ENCODE measurements at regions not wholly inside any gene's neighbourhood (a gene's known extent, or its start where the extent isn't known, plus 50 kb on each side); places are given as distances from the start of the nearest gene placed in this dataset.

- CTCF ChIA-PET, result no interaction called here
- Mint-ChIP-seq H3K9me3 (peaks cover 12% of the 10 kb centered on the region), H3K27me3 (ENCODE audit: low read depth) (peaks cover 73% of the 10 kb centered on the region), H3K4me1 (ENCODE audit: low read depth) (peaks cover 3% of the 10 kb centered on the region), H3K36me3 (ENCODE audit: low read depth) (no peaks in the 10 kb centered on the region), H3K4me3 (no peak overlapping the region), H3K27ac (no peak overlapping the region)
- DNase-seq, result no peak
- intact Hi-C loops (cut with micrococcal nuclease), result no loop called here
These were observed 72.5 kb downstream of the FOXD2 start for GRCh38 chr1:47510282-47510811.

DNA sequence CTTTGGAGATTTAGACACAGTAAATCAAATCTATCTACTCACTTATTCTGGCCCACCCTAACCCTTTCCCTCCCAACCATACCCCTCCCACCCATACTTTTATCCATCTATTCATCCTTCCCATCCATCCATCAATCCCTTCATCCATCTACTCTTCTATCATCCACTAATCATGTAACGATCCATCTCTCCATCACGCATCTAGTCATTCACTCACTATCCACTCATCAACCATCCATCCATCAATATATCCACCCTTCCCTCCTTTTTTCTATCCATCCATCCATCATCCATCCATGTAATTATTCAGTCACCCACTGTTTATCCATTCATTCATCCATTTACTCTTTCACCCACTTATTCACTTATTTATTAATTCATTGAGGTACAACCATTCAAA lies 74.0 kb downstream of the FOXD2 start:
- H3K27ac Mint-ChIP-seq, result no peak overlapping the region
- DNase-seq, result no peak
- H3K27me3 Mint-ChIP-seq (ENCODE audit: low read depth), result peaks cover 65% of the 10 kb centered on the region
- H3K9me3 Mint-ChIP-seq, result peaks cover 12% of the 10 kb centered on the region
- intact Hi-C loops (cut with micrococcal nuclease), result no loop called here
- no peaks in the 10 kb centered on the region for H3K36me3 Mint-ChIP-seq (ENCODE audit: low read depth)
- CTCF ChIA-PET, result no interaction called here
- no peak overlapping the region for H3K4me3 Mint-ChIP-seq
- peaks cover 3% of the 10 kb centered on the region for H3K4me1 Mint-ChIP-seq (ENCODE audit: low read depth)

DNA sequence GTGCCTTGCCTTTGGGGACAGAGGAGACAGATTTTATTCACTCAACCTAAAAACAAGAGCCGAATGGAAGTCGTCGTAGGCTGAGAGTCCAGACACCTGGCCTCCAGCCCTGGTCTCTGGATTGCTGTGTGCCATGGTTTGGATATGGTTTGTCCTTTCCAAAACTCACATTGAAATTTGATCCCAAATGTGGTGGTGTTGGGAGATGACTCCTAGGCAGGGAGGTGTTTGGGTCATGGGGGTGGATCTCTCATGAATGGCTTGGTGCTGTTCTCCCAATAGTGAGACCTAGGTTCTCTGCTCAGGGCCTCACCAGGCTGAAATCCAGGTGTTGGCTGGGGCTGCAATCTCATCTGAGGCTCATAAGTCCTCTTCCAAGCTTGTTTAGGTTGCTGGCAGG lies 75.5 kb downstream of the FOXD2 start:
- no peak for DNase-seq
- Mint-ChIP-seq H3K27ac (no peak overlapping the region), H3K36me3 (ENCODE audit: low read depth) (no peaks in the 10 kb centered on the region), H3K4me3 (no peak overlapping the region), H3K27me3 (ENCODE audit: low read depth) (peaks cover 63% of the 10 kb centered on the region), H3K9me3 (peaks cover 12% of the 10 kb centered on the region), H3K4me1 (ENCODE audit: low read depth) (peaks cover 3% of the 10 kb centered on the region)
- intact Hi-C loops (cut with micrococcal nuclease), result no loop called here
- CTCF ChIA-PET, result no interaction called here

DNA sequence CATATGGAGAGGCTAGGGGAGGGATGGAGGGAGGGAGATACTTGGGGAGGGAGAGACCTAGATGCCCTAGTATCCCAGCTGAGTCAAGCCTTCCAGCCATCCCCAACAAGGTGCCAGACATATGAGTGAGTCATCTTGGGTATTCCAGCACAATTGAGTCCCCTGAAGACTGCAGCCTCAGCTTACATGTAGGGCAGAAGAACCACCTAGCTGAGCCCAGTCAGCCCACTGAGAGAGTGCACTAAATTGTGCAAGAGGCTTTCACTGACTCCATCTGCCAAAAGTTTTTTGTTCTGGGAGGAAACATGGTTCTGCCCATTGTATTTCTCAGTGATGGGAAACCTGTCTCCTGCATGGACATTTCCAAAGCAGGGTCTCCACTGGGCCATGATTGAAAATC lies 76.4 kb downstream of the FOXD2 start:
- CTCF ChIA-PET, result no interaction called here
- no peak overlapping the region for H3K4me3 Mint-ChIP-seq
- H3K4me1 Mint-ChIP-seq (ENCODE audit: low read depth), result no peaks in the 10 kb centered on the region
- H3K9me3 Mint-ChIP-seq, result peaks cover 12% of the 10 kb centered on the region
- H3K36me3 Mint-ChIP-seq (ENCODE audit: low read depth), result no peaks in the 10 kb centered on the region
- intact Hi-C loops (cut with micrococcal nuclease), result no loop called here
- DNase-seq, result no peak
- peaks cover 58% of the 10 kb centered on the region for H3K27me3 Mint-ChIP-seq (ENCODE audit: low read depth)
- H3K27ac Mint-ChIP-seq, result no peak overlapping the region

GRCh38 chr1:47515164-47515789 lies 77.4 kb downstream of the FOXD2 start:
- Mint-ChIP-seq H3K27me3 (ENCODE audit: low read depth) (peaks cover 47% of the 10 kb centered on the region), H3K27ac (no peak overlapping the region), H3K36me3 (ENCODE audit: low read depth) (no peaks in the 10 kb centered on the region), H3K9me3 (peaks cover 12% of the 10 kb centered on the region), H3K4me3 (no peak overlapping the region), H3K4me1 (ENCODE audit: low read depth) (no peaks in the 10 kb centered on the region)
- intact Hi-C loops (cut with micrococcal nuclease), result no loop called here
- CTCF ChIA-PET, result no interaction called here
- no peak for DNase-seq

- no peak overlapping the region for H3K27ac Mint-ChIP-seq
- peaks cover 12% of the 10 kb centered on the region for H3K9me3 Mint-ChIP-seq
- no peaks in the 10 kb centered on the region for H3K4me1 Mint-ChIP-seq (ENCODE audit: low read depth)
- intact Hi-C loops (cut with micrococcal nuclease), result no loop called here
- CTCF ChIA-PET, result interaction anchor here (0.6 to 2.4 kb wide), 5 partner anchors 12 to 237 kb away, joined by 3 to 12 read pairs (median 4); no protein-coding TSS in a partner anchor
- no peak overlapping the region for H3K4me3 Mint-ChIP-seq
- no peak for DNase-seq
- no peaks in the 10 kb centered on the region for H3K36me3 Mint-ChIP-seq (ENCODE audit: low read depth)
- peaks cover 39% of the 10 kb centered on the region for H3K27me3 Mint-ChIP-seq (ENCODE audit: low read depth)
These were observed 80.1 kb downstream of the FOXD2 start for GRCh38 chr1:47517946-47518345.

DNA sequence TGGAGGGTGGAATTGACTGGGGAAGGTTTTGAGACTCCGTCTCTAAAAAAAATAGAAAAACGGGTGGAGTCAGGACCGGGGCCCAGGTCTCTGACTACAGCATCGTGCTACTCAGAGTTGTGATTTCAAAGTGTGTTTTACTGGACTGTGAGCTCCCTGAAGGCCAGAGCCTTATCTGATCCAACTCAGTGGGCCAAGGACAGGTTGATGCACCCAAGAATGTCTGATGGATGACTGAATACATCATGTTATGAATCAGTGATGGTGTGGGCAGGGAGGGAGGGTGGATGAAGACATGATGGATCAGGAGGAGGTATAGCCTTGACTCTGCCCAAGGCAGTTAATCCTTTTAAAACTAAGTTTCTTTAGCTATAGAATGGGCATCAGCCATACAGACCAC lies 81.6 kb downstream of the FOXD2 start:
- DNase-seq, result no peak
- CTCF ChIA-PET, result no interaction called here
- Mint-ChIP-seq H3K27me3 (ENCODE audit: low read depth) (peaks cover 38% of the 10 kb centered on the region), H3K4me3 (no peak overlapping the region), H3K9me3 (peaks cover 2% of the 10 kb centered on the region), H3K27ac (no peak overlapping the region), H3K4me1 (ENCODE audit: low read depth) (no peaks in the 10 kb centered on the region), H3K36me3 (ENCODE audit: low read depth) (no peaks in the 10 kb centered on the region)
- intact Hi-C loops (cut with micrococcal nuclease), result no loop called here

DNA sequence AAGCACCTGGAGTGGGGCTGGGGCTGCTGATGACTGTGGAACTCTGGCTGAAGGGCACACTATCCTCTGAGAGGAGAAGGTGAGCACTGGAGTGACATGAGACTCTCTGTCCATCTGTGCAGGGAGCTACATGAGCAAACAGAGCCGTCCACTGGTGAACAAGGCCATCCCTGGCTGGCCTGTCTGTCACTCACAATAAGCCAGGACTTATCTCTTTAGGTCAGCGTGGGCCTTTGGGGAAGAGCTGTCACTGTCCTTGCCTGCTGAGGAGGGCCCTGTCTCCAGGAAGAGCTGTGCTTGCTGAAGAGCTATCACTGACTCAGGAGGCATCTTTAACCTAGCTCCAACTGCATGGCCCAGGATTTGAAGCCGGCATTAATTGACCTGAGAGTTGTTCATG lies 82.1 kb downstream of the FOXD2 start:
- Mint-ChIP-seq H3K4me1 (ENCODE audit: low read depth) (no peaks in the 10 kb centered on the region), H3K27ac (no peak overlapping the region), H3K4me3 (no peak overlapping the region), H3K27me3 (ENCODE audit: low read depth) (peaks cover 39% of the 10 kb centered on the region), H3K9me3 (no peaks in the 10 kb centered on the region), H3K36me3 (ENCODE audit: low read depth) (no peaks in the 10 kb centered on the region)
- CTCF ChIA-PET, result no interaction called here
- intact Hi-C loops (cut with micrococcal nuclease), result no loop called here
- no peak for DNase-seq

GRCh38 chr1:47521034-47521881 lies 83.4 kb downstream of the FOXD2 start:
- no peak overlapping the region for H3K4me3 Mint-ChIP-seq
- H3K27ac Mint-ChIP-seq, result no peak overlapping the region
- CTCF ChIA-PET, result no interaction called here
- DNase-seq, result no peak
- intact Hi-C loops (cut with micrococcal nuclease), result no loop called here
- H3K9me3 Mint-ChIP-seq, result no peaks in the 10 kb centered on the region
- H3K27me3 Mint-ChIP-seq (ENCODE audit: low read depth), result peaks cover 42% of the 10 kb centered on the region
- no peaks in the 10 kb centered on the region for H3K36me3 Mint-ChIP-seq (ENCODE audit: low read depth)
- H3K4me1 Mint-ChIP-seq (ENCODE audit: low read depth), result no peaks in the 10 kb centered on the region

DNA sequence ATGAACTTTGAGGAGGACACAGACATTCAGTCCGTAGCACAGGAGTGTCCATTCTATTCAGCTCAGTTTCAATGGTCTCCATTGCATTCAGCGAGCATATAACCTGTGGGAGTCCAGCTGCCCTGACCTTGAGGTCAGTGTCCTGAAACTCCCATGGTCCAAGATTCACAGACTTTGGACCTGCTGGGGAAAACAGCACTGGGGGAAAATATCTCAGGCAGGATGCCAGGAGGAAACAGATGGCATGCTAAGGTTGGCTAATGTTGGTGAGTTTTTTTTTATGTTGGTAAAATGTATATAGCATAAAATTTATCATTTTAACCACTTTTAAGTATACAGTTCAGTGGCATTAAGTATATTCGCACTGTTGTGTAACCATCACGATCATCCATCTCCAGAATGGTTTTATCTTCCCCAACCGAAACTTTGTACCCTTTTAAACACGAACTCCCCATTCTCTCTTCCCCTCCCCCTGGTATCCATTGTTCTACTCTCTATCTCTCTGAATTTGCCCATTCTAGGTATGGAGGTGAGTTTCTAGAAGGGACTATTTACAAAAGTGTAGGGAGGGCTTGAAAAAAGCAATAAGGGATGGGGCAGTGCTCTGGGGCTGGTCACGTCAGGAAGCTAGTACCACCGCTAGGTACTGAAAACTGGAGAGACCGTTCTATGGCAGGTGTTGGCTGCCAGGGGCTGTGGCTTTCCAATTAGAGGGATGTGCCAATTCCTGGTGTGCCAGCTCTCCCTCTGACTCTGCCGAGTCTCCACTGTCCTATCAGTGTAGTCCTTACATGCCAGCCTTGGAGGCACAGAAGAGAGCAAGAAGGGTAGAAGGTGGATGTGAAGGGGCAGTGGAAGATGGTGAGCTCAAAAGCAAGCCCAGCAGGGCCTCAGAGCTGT lies 85.3 kb downstream of the FOXD2 start:
- Mint-ChIP-seq H3K4me3 (no peak overlapping the region), H3K27ac (no peak overlapping the region), H3K27me3 (ENCODE audit: low read depth) (peaks cover 49% of the 10 kb centered on the region), H3K9me3 (peaks cover 2% of the 10 kb centered on the region), H3K36me3 (ENCODE audit: low read depth) (no peaks in the 10 kb centered on the region), H3K4me1 (ENCODE audit: low read depth) (no peaks in the 10 kb centered on the region)
- intact Hi-C loops (cut with micrococcal nuclease), result no loop called here
- DNase-seq, result no peak
- CTCF ChIA-PET, result no interaction called here

DNA sequence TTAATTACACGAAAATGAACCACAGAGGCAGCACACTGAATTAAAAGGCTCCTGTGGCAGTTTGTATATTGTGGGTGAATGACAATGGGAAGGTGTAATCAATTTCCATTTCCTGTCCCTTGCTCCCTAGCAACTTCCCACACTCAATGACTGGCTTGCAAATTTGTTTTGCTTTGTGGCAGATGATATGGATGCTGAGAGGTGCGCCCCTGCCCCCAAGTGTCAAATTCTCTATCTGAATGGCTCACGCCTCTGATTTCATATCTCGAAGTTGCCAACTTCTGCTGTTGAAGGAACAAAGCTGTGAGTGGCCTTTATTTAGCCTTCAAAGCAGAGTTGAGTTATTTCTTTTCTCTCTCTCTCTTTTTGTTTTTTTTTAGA lies 86.0 kb downstream of the FOXD2 start:
- no peak overlapping the region for H3K4me3 Mint-ChIP-seq
- H3K9me3 Mint-ChIP-seq, result peaks cover 4% of the 10 kb centered on the region
- CTCF ChIA-PET, result interaction anchor here (1.6 kb wide), 1 partner anchor 86 kb away, joined by 4 read pairs; no protein-coding TSS in a partner anchor
- H3K27ac Mint-ChIP-seq, result no peak overlapping the region
- H3K36me3 Mint-ChIP-seq (ENCODE audit: low read depth), result no peaks in the 10 kb centered on the region
- no peaks in the 10 kb centered on the region for H3K4me1 Mint-ChIP-seq (ENCODE audit: low read depth)
- peaks cover 52% of the 10 kb centered on the region for H3K27me3 Mint-ChIP-seq (ENCODE audit: low read depth)
- intact Hi-C loops (cut with micrococcal nuclease), result no loop called here
- DNase-seq, result no peak

DNA sequence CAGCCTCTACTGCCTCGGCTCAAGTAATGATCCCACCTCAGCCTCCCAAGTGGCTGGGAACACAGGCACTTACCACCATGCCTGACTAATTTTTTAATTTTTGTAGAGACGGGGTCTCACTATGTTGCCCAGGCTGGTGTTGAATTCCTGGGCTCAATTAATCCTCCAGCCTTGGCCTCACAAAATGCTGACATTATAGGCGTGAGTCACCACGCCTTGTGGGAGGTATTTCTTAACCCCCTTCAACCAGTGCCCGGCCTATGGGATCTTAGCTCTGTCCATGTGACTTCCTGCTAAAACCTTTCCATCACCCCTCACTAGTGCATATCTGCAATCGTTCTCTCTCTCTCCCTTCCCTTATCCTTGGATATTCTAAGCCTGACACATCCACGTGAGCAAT lies 86.4 kb downstream of the FOXD2 start:
- no peak overlapping the region for H3K27ac Mint-ChIP-seq
- H3K27me3 Mint-ChIP-seq (ENCODE audit: low read depth), result peaks cover 54% of the 10 kb centered on the region
- no peaks in the 10 kb centered on the region for H3K4me1 Mint-ChIP-seq (ENCODE audit: low read depth)
- no peaks in the 10 kb centered on the region for H3K36me3 Mint-ChIP-seq (ENCODE audit: low read depth)
- no peak for DNase-seq
- CTCF ChIA-PET, result interaction anchor here (0.8 to 1.6 kb wide), 2 partner anchors 87 to 186 kb away, joined by 3 to 4 read pairs; no protein-coding TSS in a partner anchor
- no peak overlapping the region for H3K4me3 Mint-ChIP-seq
- intact Hi-C loops (cut with micrococcal nuclease), result no loop called here
- peaks cover 9% of the 10 kb centered on the region for H3K9me3 Mint-ChIP-seq
